GM21529 (cell line): ENCODE measurements at regions not wholly inside any gene's neighbourhood (a gene's known extent, or its start where the extent isn't known, plus 50 kb on each side); places are given as distances from the start of the nearest gene placed in this dataset.
"Not testable (repeated sequence)": the region's sequence is repeated elsewhere in the genome, so short reads cannot be mapped to it uniquely, and the experiment has no call there.

Source experiments
- ATAC-seq: cut with Tn5 transposase; IDR thresholded peaks from one replicate; pipeline ENCODE4 v1.9.1; 2021; ENCODE audit not compliant: unreplicated experiment

DNA sequence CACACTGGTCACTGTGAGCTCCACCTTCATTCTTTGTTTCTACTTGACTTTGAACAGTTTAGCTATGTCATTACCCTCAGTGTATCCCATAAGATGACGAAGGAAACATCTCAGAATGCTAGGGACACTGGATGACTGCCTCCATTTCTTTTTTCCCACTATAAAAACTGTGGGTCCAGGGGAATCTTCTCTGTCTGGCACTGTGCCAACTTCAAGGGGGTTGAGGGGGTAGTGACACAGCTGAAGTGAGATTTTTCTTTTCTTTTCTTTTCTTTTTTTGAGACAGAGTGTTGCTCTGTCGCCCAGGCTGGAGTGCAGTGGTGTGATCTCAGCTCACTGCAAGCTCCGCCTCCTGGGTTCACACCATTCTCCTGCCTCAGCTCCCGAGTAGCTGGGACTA is 302.6 kb upstream of the TARS1 start:
- ATAC-seq: not testable (repeated sequence)

GRCh38 chr5:33143405-33144123 is 297.2 kb upstream of the TARS1 start:
- no peak for ATAC-seq

- no peak for ATAC-seq
Measured at GRCh38 chr5:33146881-33147280, 293.9 kb upstream of the TARS1 start.

- no peak for ATAC-seq
Measured at GRCh38 chr5:33148076-33148513, 292.7 kb upstream of the TARS1 start.

- ATAC-seq: no peak
Measured at GRCh38 chr5:33153372-33153771, 287.4 kb upstream of the TARS1 start.

GRCh38 chr5:33153831-33154230 is 286.9 kb upstream of the TARS1 start:
- ATAC-seq: no peak

GRCh38 chr5:33160871-33161270 is 279.9 kb upstream of the TARS1 start:
- ATAC-seq: no peak

DNA sequence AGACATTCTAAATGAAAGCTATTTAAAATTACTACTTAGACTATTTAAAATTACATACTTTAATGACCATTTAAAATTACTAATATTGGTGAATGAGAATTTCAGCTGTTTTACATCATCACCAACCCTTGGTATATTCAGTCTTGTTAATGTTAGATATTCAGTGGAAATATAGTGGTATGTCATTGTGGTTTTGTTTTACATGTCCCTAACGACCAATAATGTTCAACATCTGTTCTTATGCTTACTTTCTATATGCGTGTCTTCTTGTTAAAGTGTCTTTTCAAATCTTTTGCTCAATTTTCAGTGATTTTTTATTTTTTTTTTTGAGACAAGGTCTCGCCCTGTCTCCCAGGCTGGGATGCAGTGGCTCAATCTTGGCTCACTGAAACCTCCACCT is 279.3 kb upstream of the TARS1 start:
- no peak for ATAC-seq

- ATAC-seq: no peak
Measured at GRCh38 chr5:33162057-33162456, 278.7 kb upstream of the TARS1 start.

DNA sequence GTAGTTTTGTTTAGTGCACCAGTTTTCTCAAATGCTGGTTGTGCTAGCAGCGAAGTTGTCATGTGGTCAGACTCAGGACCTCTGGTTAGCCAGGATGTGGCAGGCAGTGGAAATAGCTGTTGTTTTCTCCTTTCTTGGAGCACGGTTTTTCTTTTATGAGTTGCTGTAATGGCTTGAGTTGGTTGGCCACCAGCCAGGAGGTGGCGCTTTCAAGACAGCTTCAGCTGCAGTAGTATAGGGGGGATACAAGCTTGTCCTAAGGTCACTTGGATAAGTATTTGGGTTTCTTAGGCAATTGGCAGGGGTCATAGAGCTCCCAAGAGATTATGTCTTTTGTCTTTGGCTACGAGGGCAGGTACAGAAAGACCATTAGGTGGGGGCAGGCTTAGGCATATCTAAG is 274.2 kb upstream of the TARS1 start:
- ATAC-seq: no peak

- no peak for ATAC-seq
Measured at GRCh38 chr5:33166948-33167347, 273.8 kb upstream of the TARS1 start.

DNA sequence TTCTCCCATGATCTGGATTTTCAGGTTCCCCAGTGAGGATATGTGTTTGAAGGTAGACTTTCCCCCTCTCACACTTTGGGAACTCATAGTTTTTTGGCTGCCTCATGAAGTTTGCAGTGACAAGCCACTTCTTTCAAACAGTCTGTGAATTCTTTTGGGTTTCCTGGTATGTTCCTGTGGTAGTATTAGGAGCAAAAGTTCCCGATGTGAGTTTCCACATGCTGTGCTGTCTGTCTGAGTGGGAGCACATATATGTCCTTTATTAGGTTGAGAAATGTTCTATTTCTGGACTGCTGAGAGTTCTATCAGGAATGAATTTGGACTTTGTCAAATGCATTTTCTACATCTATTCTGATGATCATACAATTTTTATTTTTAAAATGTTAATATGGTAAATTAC is 273.2 kb upstream of the TARS1 start:
- no peak for ATAC-seq

DNA sequence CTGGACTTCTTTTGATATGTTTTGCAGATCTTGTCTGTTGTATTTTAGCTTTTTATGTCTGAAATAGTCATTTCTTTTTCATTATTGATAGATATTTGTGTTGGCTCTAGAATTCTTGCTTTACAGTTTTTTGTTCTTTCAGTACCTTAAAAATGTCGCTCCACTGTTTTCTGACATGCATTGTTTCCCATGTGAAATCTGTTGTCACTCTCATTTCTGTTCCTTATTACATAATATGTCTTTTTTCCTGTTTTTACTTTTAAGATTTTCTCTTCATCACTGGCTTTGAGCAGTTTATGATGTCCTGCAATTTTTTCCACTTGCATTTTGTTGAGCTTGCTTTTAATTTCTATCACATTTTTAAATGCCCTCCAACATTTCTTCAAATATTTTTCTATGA is 270.4 kb upstream of the TARS1 start:
- ATAC-seq: no peak

- ATAC-seq: no peak
Measured at GRCh38 chr5:33174383-33174782, 266.4 kb upstream of the TARS1 start.

- no peak for ATAC-seq
Measured at GRCh38 chr5:33179301-33179700, 261.5 kb upstream of the TARS1 start.

DNA sequence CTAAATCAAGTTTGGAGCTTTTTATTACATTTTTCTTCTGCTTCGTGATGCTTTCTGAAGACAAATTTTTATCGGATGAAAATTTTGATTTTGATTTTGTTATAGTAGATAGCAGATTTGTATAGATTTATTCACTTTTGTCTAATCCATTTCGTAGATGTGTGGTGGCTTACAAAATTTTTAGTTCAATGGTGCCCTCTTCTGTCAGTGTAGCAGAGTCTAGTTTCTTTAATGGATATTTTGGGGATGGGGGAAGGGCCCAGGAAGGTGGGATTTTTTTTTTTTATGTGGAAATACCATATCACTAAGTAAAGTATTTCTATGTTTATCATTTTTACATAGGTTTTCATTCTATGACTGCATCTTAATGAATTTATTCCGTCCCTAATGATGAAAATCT is 259.9 kb upstream of the TARS1 start:
- ATAC-seq: no peak

DNA sequence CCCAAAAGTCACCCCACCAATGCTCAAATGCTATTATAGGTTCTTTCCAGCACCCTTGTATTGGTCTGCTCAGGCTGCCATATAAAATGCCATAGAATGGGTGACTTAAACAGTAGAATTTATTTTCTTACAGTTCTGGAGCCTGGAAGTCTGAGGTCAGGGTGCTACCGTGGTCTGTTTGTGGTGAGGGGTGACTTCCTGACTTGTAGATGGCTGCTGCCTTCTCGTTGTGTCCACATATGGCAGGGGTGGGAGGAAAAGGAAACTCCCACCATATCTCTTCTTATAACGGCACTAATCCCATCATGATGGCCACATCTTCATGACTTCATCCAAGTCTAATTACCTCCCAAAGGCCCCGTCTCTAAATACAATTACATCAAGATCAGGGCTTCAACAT is 257.8 kb upstream of the TARS1 start:
- ATAC-seq: no peak

DNA sequence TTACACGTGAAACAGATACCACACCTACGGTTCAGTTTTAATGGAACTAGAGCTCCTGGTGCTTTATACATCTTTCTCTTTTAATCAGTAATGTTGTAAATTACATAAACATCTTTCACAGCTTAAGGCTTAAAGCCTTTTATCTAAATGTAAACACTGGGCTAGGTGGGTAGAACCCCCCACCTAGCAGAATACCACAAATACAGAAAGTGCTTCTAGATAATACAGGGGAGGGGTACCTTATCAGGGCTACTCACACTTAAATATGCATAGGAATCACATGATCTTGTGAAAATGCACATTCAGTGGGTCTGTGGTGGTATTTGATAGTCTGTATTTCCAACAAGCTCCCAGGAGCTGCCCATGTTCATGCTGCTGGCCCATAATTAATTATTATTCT is 256.4 kb upstream of the TARS1 start:
- no peak for ATAC-seq

DNA sequence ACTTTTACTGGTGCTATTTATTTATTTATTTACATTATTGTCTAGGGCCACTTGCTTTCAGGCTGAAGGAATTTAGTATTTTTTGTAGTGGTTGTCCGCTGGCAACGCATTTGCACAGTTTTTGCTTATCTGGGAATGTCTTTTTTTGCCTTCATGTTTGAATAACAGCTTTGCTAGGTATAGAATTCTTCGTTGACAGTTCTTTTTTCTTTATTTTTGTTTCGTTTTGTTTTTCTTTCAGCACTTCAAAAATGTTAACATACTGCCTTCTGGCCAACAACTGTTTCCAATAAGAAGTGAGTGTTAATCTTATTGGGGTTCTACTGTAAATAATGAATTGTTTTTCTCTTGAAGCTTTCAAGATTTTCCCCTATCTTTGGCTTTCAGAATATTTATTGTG is 252.7 kb upstream of the TARS1 start:
- ATAC-seq: no peak

GRCh38 chr5:33194914-33195313 is 245.9 kb upstream of the TARS1 start:
- ATAC-seq: no peak

DNA sequence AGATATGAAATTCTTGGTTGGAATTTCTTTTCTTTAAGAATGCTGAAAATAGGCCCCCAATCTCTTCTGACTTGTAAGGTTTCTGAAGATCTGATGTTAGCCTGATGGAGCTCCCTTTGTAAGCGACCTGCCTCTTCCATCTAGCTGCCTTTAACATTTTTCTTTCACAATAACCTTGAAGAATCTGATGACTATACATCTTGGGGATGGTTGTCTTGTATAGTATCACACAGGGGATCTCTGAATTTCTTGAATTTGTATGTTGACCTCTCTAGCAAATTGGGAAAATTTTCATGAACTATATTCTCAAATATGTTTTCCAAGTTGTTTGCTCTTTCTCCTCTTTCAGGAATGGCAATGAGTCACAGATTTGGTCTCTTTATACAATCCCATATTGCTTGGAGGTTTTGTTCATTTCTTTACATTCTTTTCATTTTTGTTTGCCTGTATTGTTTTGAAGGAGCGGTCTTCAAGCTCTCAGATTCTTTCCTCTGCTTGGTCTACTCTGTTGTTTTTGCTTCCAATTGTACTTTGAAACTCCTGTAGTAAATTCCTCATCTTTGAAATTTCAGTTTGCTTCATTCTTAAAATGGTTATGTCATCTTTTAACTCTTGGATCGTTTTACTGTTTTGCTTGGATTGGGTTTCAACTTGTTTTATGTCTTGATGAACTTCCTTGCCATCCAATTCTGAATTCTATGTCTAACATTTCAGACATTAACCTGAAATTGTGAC is 245.2 kb upstream of the TARS1 start:
- ATAC-seq: no peak

GRCh38 chr5:33198836-33199235 is 241.9 kb upstream of the TARS1 start:
- ATAC-seq: no peak

- no peak for ATAC-seq
Measured at GRCh38 chr5:33203931-33204330, 236.8 kb upstream of the TARS1 start.
